ENCODE measurements at regions not wholly inside any gene's neighbourhood (a gene's known extent, or its start where the extent isn't known, plus 50 kb on each side); places are given as distances from the start of the nearest gene placed in this dataset.

GRCh38 chr4:54872261-54872660 is 214.5 kb downstream of the KIT start:
- Mint-ChIP-seq H3K4me1 (no peaks in the 10 kb centered on the region), H3K9me3 (no peaks in the 10 kb centered on the region), H3K4me3 (no peak overlapping the region), H3K36me3 (no peaks in the 10 kb centered on the region), H3K27me3 (no peaks in the 10 kb centered on the region), H3K27ac (no peak overlapping the region)
- ATAC-seq = no peak

- Mint-ChIP-seq H3K27ac (no peak overlapping the region), H3K4me3 (no peak overlapping the region), H3K36me3 (no peaks in the 10 kb centered on the region), H3K4me1 (no peaks in the 10 kb centered on the region), H3K9me3 (peaks cover 3% of the 10 kb centered on the region), H3K27me3 (no peaks in the 10 kb centered on the region)
- no peak for ATAC-seq
Observed at GRCh38 chr4:54863571-54864255, 206.0 kb downstream of the KIT start.

DNA sequence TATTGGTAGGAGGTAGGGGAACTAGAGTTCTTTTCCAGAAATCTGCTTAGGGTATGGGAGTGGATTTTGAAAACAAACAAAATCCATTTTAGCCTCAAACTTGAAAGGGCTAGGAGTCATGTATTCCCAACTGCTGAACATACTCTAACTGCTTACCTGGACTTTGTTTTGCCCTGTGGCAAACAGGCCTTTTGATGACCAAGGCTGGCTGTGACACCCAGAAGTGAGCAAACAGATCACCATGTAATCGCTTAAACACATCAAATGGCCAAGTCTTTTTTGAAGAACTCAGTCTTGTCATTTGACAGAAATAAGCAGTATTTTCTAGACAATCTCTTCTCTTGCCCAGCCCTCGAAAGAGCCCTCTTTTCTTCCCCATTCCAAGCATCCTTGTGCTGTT is 203.4 kb downstream of the KIT start:
- no peaks in the 10 kb centered on the region for H3K4me1 Mint-ChIP-seq
- no peak overlapping the region for H3K4me3 Mint-ChIP-seq
- H3K27ac Mint-ChIP-seq = no peak overlapping the region
- peaks cover 3% of the 10 kb centered on the region for H3K9me3 Mint-ChIP-seq
- no peaks in the 10 kb centered on the region for H3K36me3 Mint-ChIP-seq
- ATAC-seq = no peak
- H3K27me3 Mint-ChIP-seq = no peaks in the 10 kb centered on the region

GRCh38 chr4:54855191-54855854 is 197.6 kb downstream of the KIT start:
- ATAC-seq = no peak
- no peaks in the 10 kb centered on the region for H3K27me3 Mint-ChIP-seq
- no peaks in the 10 kb centered on the region for H3K9me3 Mint-ChIP-seq

GRCh38 chr4:54852602-54853001 is 194.8 kb downstream of the KIT start:
- H3K27me3 Mint-ChIP-seq = no peaks in the 10 kb centered on the region
- no peaks in the 10 kb centered on the region for H3K9me3 Mint-ChIP-seq
- no peak for ATAC-seq
- no peaks in the 10 kb centered on the region for H3K4me1 Mint-ChIP-seq
- H3K4me3 Mint-ChIP-seq = no peak overlapping the region
- H3K27ac Mint-ChIP-seq = no peak overlapping the region
- H3K36me3 Mint-ChIP-seq = no peaks in the 10 kb centered on the region

More at GRCh38 chr4:54855191-54855854, 197.6 kb downstream of the KIT start:
- no peak overlapping the region for H3K27ac Mint-ChIP-seq
- H3K36me3 Mint-ChIP-seq = no peaks in the 10 kb centered on the region
- no peaks in the 10 kb centered on the region for H3K4me1 Mint-ChIP-seq
- no peak overlapping the region for H3K4me3 Mint-ChIP-seq

DNA sequence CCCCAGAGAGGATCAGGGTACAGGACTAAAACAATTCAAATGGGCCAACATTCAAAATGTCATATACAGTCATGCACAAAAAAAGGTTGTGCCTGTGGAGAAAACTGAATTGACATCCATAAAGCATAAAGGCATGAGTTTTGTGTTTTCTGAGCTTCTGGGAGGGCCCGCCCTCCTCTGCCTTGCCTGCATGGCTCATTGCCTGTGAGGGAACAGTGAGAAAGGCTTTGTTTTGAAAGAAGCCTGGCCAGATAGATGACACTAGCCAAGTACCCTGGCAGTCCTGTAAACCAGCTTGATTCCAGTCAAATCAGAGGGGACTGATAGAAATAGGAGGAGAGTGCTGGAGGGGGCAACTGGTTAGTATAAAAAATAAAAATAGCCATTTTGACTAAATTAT is 194.3 kb downstream of the KIT start:
- H3K9me3 Mint-ChIP-seq = no peaks in the 10 kb centered on the region
- H3K4me1 Mint-ChIP-seq = no peaks in the 10 kb centered on the region
- H3K27me3 Mint-ChIP-seq = no peaks in the 10 kb centered on the region
- ATAC-seq = no peak
- no peak overlapping the region for H3K4me3 Mint-ChIP-seq
- no peaks in the 10 kb centered on the region for H3K36me3 Mint-ChIP-seq
- no peak overlapping the region for H3K27ac Mint-ChIP-seq

DNA sequence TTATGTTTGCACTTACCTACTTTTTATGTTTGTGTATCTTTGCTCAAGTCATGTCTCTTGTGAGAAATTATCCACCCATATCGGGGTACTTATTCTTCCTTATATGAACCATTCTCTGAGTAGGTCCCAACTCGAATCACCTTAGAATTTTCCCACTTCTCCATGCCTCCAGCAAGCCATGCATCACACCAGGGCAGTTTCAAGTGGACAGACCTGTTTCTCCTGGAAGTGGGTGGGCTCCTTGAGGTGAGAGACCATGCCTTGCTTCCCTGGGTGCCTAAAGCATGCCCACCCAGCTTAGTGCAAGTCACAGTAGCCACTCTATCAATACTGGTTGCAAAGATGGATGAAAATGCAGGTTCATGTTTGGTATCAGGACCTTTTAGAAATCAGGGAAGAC is 187.2 kb downstream of the KIT start:
- Mint-ChIP-seq H3K27me3 (peaks cover 9% of the 10 kb centered on the region), H3K4me3 (no peak overlapping the region), H3K36me3 (no peaks in the 10 kb centered on the region), H3K4me1 (no peaks in the 10 kb centered on the region), H3K9me3 (no peaks in the 10 kb centered on the region), H3K27ac (no peak overlapping the region)
- no peak for ATAC-seq

DNA sequence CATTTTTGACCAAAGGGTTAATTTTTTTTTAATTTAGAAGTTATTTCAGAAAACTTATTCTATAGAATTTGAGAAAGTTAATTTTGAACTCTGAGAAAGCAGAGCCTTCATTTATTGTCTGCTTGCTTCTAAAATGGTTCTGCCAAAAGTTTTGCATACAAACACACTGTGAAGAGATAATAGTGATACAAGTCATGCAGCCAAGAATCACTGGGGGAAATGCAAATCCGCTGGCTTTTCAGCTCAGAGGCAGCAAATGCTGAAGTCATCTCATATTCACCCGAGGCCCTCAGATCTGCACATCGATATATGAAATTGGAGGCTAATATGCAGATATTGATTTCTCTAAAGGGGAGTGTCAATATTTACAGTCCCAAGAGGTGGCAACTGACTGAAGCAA is 186.2 kb downstream of the KIT start:
- Mint-ChIP-seq H3K36me3 (no peaks in the 10 kb centered on the region), H3K27me3 (peaks cover 9% of the 10 kb centered on the region), H3K4me3 (no peak overlapping the region), H3K27ac (no peak overlapping the region), H3K4me1 (no peaks in the 10 kb centered on the region), H3K9me3 (no peaks in the 10 kb centered on the region)
- no peak for ATAC-seq

DNA sequence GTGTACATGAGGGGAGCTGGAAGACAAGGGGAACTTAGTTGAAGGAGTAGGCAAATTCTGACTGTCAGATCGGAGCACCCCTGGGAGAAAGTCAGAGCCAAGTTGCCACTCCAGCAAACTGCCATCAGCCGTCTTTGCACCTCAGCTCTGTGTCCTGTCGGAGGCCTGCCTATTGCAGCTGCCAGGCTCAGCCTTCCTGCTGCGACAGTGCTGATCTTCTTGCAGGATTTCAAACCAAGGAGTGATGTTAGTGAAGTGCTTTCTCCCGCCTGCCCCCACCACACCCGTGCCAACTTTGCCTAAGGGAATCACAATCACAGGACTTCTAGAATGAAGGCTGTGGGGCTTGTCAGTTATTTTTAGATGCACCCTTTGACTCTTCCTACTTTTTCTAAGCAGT is 185.3 kb downstream of the KIT start:
- no peaks in the 10 kb centered on the region for H3K36me3 Mint-ChIP-seq
- no peak overlapping the region for H3K27ac Mint-ChIP-seq
- H3K4me1 Mint-ChIP-seq = no peaks in the 10 kb centered on the region
- H3K9me3 Mint-ChIP-seq = no peaks in the 10 kb centered on the region
- H3K27me3 Mint-ChIP-seq = peaks cover 9% of the 10 kb centered on the region
- no peak for ATAC-seq
- no peak overlapping the region for H3K4me3 Mint-ChIP-seq

- no peak overlapping the region for H3K4me3 Mint-ChIP-seq
- ATAC-seq = no peak
- peaks cover 9% of the 10 kb centered on the region for H3K27me3 Mint-ChIP-seq
- H3K9me3 Mint-ChIP-seq = no peaks in the 10 kb centered on the region
- no peaks in the 10 kb centered on the region for H3K4me1 Mint-ChIP-seq
- H3K36me3 Mint-ChIP-seq = no peaks in the 10 kb centered on the region
- no peak overlapping the region for H3K27ac Mint-ChIP-seq
Observed at GRCh38 chr4:54842656-54843055, 184.9 kb downstream of the KIT start.

DNA sequence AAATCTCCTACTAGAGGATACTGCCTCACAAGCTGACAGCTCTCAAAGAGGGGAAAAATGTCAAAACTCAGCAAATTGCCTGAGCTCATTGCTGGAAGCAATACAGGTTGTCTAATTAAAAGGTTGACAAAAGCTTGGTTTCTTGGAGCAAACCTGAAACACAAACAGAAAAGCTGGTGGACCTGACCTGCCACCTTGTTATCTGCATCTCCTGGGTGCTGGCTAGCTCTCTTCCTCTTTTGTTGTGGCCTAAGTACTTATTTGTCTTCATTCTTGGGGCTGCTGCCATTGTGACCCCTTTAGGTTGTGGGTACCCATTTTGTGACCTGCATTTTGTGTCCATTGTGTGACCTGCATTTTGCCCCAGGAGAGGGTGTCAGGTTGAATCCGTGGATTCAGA is 184.5 kb downstream of the KIT start:
- Mint-ChIP-seq H3K36me3 (no peaks in the 10 kb centered on the region), H3K4me1 (no peaks in the 10 kb centered on the region), H3K27ac (no peak overlapping the region), H3K27me3 (peaks cover 9% of the 10 kb centered on the region), H3K4me3 (no peak overlapping the region), H3K9me3 (no peaks in the 10 kb centered on the region)
- ATAC-seq = no peak

- ATAC-seq = no peak
- H3K27ac Mint-ChIP-seq = no peak overlapping the region
Observed at GRCh38 chr4:54840992-54841768, 183.4 kb downstream of the KIT start.

GRCh38 chr4:54840430-54840829 is 182.7 kb downstream of the KIT start:
- H3K9me3 Mint-ChIP-seq = no peaks in the 10 kb centered on the region
- H3K36me3 Mint-ChIP-seq = no peaks in the 10 kb centered on the region
- ATAC-seq = no peak
- H3K27ac Mint-ChIP-seq = no peak overlapping the region
- no peak overlapping the region for H3K4me3 Mint-ChIP-seq
- peaks cover 9% of the 10 kb centered on the region for H3K27me3 Mint-ChIP-seq
- H3K4me1 Mint-ChIP-seq = no peaks in the 10 kb centered on the region

More at GRCh38 chr4:54840992-54841768, 183.4 kb downstream of the KIT start:
- H3K27me3 Mint-ChIP-seq = peaks cover 9% of the 10 kb centered on the region
- H3K4me3 Mint-ChIP-seq = no peak overlapping the region
- H3K36me3 Mint-ChIP-seq = no peaks in the 10 kb centered on the region
- no peaks in the 10 kb centered on the region for H3K4me1 Mint-ChIP-seq
- H3K9me3 Mint-ChIP-seq = no peaks in the 10 kb centered on the region

GRCh38 chr4:54838301-54838700 is 180.5 kb downstream of the KIT start:
- no peaks in the 10 kb centered on the region for H3K9me3 Mint-ChIP-seq
- H3K4me1 Mint-ChIP-seq = no peaks in the 10 kb centered on the region
- ATAC-seq = no peak
- no peak overlapping the region for H3K4me3 Mint-ChIP-seq
- H3K27ac Mint-ChIP-seq = no peak overlapping the region
- no peaks in the 10 kb centered on the region for H3K27me3 Mint-ChIP-seq
- H3K36me3 Mint-ChIP-seq = no peaks in the 10 kb centered on the region

GRCh38 chr4:54837576-54838140 is 179.9 kb downstream of the KIT start:
- no peak overlapping the region for H3K27ac Mint-ChIP-seq
- no peaks in the 10 kb centered on the region for H3K9me3 Mint-ChIP-seq
- H3K27me3 Mint-ChIP-seq = no peaks in the 10 kb centered on the region
- H3K36me3 Mint-ChIP-seq = no peaks in the 10 kb centered on the region
- no peak overlapping the region for H3K4me3 Mint-ChIP-seq
- H3K4me1 Mint-ChIP-seq = no peaks in the 10 kb centered on the region
- no peak for ATAC-seq
